Gastrocnemius medialis (tissue), 4 donors: ENCODE measurements at regions not wholly inside any gene's neighbourhood (a gene's known extent, or its start where the extent isn't known, plus 50 kb on each side); places are given as distances from the start of the nearest gene placed in this dataset.

Experiments used
- POLR2A ChIP-seq, 2 donors: fragments of 450-650 bp; IDR thresholded peaks; one replicate each; pipeline ENCODE4 v1.6.1; 2017; ENCODE audit warnings: antibody characterized with exemption in 2 of 2, mild to moderate bottlenecking in 2 of 2, moderate library complexity in 2 of 2
- TF ChIP-seq, protein P1 (sequence below), 5 experiments: fragments of 450-650 bp in 3 of 5; fragments of 200-600 bp in 2 of 5; sonication (generic) in 2 of 5; IDR thresholded peaks in 4 of 5; conservative IDR thresholded peaks in 1 of 5; 1 replicate in 4 of 5; 2 replicates in 1 of 5; pipeline ENCODE4 v1.5.1; 2016 to 2019; ENCODE audit warnings: antibody characterized with exemption in 5 of 5, mild to moderate bottlenecking in 3 of 5, moderate library complexity in 3 of 5

GRCh38 chr3:86629511-86629910 lies 361.4 kb downstream of the VGLL3 start:
- TF ChIP-seq, protein P1, sequence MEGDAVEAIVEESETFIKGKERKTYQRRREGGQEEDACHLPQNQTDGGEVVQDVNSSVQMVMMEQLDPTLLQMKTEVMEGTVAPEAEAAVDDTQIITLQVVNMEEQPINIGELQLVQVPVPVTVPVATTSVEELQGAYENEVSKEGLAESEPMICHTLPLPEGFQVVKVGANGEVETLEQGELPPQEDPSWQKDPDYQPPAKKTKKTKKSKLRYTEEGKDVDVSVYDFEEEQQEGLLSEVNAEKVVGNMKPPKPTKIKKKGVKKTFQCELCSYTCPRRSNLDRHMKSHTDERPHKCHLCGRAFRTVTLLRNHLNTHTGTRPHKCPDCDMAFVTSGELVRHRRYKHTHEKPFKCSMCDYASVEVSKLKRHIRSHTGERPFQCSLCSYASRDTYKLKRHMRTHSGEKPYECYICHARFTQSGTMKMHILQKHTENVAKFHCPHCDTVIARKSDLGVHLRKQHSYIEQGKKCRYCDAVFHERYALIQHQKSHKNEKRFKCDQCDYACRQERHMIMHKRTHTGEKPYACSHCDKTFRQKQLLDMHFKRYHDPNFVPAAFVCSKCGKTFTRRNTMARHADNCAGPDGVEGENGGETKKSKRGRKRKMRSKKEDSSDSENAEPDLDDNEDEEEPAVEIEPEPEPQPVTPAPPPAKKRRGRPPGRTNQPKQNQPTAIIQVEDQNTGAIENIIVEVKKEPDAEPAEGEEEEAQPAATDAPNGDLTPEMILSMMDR (IDR thresholded peaks at IDR 0.05 in 4 of 5, conservative IDR thresholded peaks at IDR 0.05 in 1 of 5) = no peak
- TF ChIP-seq POLR2A (IDR thresholded peaks at IDR 0.05) = no peak
